ENCODE measurements at regions not wholly inside any gene's neighbourhood (a gene's known extent, or its start where the extent isn't known, plus 50 kb on each side); places are given as distances from the start of the nearest gene placed in this dataset.
A peak's percentile ranks its signal among the peaks of the same experiment; 100 is the strongest.

GRCh38 chr3:99365979-99366378, 272.4 kb upstream of the COL8A1 start:
- DNase-seq (ENCODE audit: low read depth): peak; percentile 14

GRCh38 chr3:99365396-99365795, 273.0 kb upstream of the COL8A1 start:
- no peak for TF ChIP-seq CTCF (conservative IDR thresholded peaks at IDR 0.05; ENCODE audit: control insufficient read depth, insufficient read depth, low read depth, low read length)
- DNase-seq (ENCODE audit: low read depth): peak; percentile 83

More at GRCh38 chr3:99365979-99366378, 272.4 kb upstream of the COL8A1 start:
- TF ChIP-seq CTCF (conservative IDR thresholded peaks at IDR 0.05; ENCODE audit: control insufficient read depth, insufficient read depth, low read depth, low read length): no peak
- H3K4me3 ChIP-seq (ENCODE audit: control insufficient read depth, low read depth, low read length): no peak overlapping the region

GRCh38 chr3:99357131-99357530, 281.3 kb upstream of the COL8A1 start:
- no peak for DNase-seq (ENCODE audit: low read depth)
- H3K4me3 ChIP-seq (ENCODE audit: control insufficient read depth, low read depth, low read length): no peak overlapping the region
- no peak for TF ChIP-seq CTCF (conservative IDR thresholded peaks at IDR 0.05; ENCODE audit: control insufficient read depth, insufficient read depth, low read depth, low read length)

More at GRCh38 chr3:99365396-99365795, 273.0 kb upstream of the COL8A1 start:
- no peak overlapping the region for H3K4me3 ChIP-seq (ENCODE audit: control insufficient read depth, low read depth, low read length)

GRCh38 chr3:99356696-99357095, 281.7 kb upstream of the COL8A1 start:
- TF ChIP-seq CTCF (conservative IDR thresholded peaks at IDR 0.05; ENCODE audit: control insufficient read depth, insufficient read depth, low read depth, low read length): no peak
- no peak for DNase-seq (ENCODE audit: low read depth)

GRCh38 chr3:99355465-99355864, 282.9 kb upstream of the COL8A1 start:
- DNase-seq (ENCODE audit: low read depth): no peak
- H3K4me3 ChIP-seq (ENCODE audit: control insufficient read depth, low read depth, low read length): no peak overlapping the region
- no peak for TF ChIP-seq CTCF (conservative IDR thresholded peaks at IDR 0.05; ENCODE audit: control insufficient read depth, insufficient read depth, low read depth, low read length)

More at GRCh38 chr3:99356696-99357095, 281.7 kb upstream of the COL8A1 start:
- H3K4me3 ChIP-seq (ENCODE audit: control insufficient read depth, low read depth, low read length): no peak overlapping the region

- no peak for DNase-seq (ENCODE audit: low read depth)
- TF ChIP-seq CTCF (conservative IDR thresholded peaks at IDR 0.05; ENCODE audit: control insufficient read depth, insufficient read depth, low read depth, low read length): no peak
- no peak overlapping the region for H3K4me3 ChIP-seq (ENCODE audit: control insufficient read depth, low read depth, low read length)
Observed at GRCh38 chr3:99352811-99353210, 285.6 kb upstream of the COL8A1 start.

GRCh38 chr3:99351122-99351521, 287.3 kb upstream of the COL8A1 start:
- TF ChIP-seq CTCF (conservative IDR thresholded peaks at IDR 0.05; ENCODE audit: control insufficient read depth, insufficient read depth, low read depth, low read length): no peak
- no peak overlapping the region for H3K4me3 ChIP-seq (ENCODE audit: control insufficient read depth, low read depth, low read length)
- DNase-seq (ENCODE audit: low read depth): no peak
